ENCODE measurements at regions not wholly inside any gene's neighbourhood (a gene's known extent, or its start where the extent isn't known, plus 50 kb on each side); places are given as distances from the start of the nearest gene placed in this dataset.

- H3K4me3 ChIP-seq (ENCODE audit: low read depth, low read length): no peak overlapping the region
- TF ChIP-seq, protein P1, sequence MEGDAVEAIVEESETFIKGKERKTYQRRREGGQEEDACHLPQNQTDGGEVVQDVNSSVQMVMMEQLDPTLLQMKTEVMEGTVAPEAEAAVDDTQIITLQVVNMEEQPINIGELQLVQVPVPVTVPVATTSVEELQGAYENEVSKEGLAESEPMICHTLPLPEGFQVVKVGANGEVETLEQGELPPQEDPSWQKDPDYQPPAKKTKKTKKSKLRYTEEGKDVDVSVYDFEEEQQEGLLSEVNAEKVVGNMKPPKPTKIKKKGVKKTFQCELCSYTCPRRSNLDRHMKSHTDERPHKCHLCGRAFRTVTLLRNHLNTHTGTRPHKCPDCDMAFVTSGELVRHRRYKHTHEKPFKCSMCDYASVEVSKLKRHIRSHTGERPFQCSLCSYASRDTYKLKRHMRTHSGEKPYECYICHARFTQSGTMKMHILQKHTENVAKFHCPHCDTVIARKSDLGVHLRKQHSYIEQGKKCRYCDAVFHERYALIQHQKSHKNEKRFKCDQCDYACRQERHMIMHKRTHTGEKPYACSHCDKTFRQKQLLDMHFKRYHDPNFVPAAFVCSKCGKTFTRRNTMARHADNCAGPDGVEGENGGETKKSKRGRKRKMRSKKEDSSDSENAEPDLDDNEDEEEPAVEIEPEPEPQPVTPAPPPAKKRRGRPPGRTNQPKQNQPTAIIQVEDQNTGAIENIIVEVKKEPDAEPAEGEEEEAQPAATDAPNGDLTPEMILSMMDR (IDR thresholded peaks at IDR 0.05; ENCODE audit: borderline replicate concordance, insufficient read depth, low read depth, low read length): no peak
Measured at GRCh38 chr6:145141572-145141971, 593.7 kb downstream of the EPM2A start.

GRCh38 chr6:145142958-145143357 is 592.4 kb downstream of the EPM2A start:
- TF ChIP-seq, protein P1 (IDR thresholded peaks at IDR 0.05; ENCODE audit: borderline replicate concordance, insufficient read depth, low read depth, low read length): no peak
- H3K4me3 ChIP-seq (ENCODE audit: low read depth, low read length): no peak overlapping the region

- TF ChIP-seq, protein P1 (IDR thresholded peaks at IDR 0.05; ENCODE audit: borderline replicate concordance, insufficient read depth, low read depth, low read length): no peak
- no peak overlapping the region for H3K4me3 ChIP-seq (ENCODE audit: low read depth, low read length)
Measured at GRCh38 chr6:145143379-145143778, 591.9 kb downstream of the EPM2A start.

GRCh38 chr6:145147559-145147958 is 587.8 kb downstream of the EPM2A start:
- TF ChIP-seq, protein P1 (IDR thresholded peaks at IDR 0.05; ENCODE audit: borderline replicate concordance, insufficient read depth, low read depth, low read length): no peak
- no peak overlapping the region for H3K4me3 ChIP-seq (ENCODE audit: low read depth, low read length)

- TF ChIP-seq, protein P1 (IDR thresholded peaks at IDR 0.05; ENCODE audit: borderline replicate concordance, insufficient read depth, low read depth, low read length): no peak
- no peak overlapping the region for H3K4me3 ChIP-seq (ENCODE audit: low read depth, low read length)
Measured at GRCh38 chr6:145147981-145148749, 587.2 kb downstream of the EPM2A start.

GRCh38 chr6:145148776-145149175 is 586.5 kb downstream of the EPM2A start:
- no peak overlapping the region for H3K4me3 ChIP-seq (ENCODE audit: low read depth, low read length)
- TF ChIP-seq, protein P1 (IDR thresholded peaks at IDR 0.05; ENCODE audit: borderline replicate concordance, insufficient read depth, low read depth, low read length): no peak

DNA sequence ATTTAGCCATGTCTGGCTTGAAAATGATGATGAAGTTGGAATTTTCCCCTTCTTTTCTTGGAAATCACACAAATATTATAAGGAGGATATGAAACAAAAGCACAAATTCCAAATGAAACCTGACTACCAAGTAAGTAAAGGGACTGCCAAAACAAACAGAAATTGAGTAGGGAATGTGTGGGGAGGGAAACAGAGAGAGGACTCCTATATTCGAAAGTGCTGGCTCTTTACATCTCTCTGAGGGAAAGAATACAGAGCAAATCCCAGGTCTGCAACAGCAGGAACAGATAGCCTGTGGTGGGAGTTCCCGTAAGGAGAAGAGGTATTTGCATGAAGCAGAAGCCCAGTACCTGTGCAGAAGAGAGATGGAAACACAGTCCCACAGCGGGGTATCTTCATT is 583.7 kb downstream of the EPM2A start:
- TF ChIP-seq, protein P1 (IDR thresholded peaks at IDR 0.05; ENCODE audit: borderline replicate concordance, insufficient read depth, low read depth, low read length): no peak
- no peak overlapping the region for H3K4me3 ChIP-seq (ENCODE audit: low read depth, low read length)
